NOMO-1 (cell line): ENCODE measurements at regions not wholly inside any gene's neighbourhood (a gene's known extent, or its start where the extent isn't known, plus 50 kb on each side); places are given as distances from the start of the nearest gene placed in this dataset.

Experiments
- DNase-seq, 2 experiments: peaks; one replicate each; lab custom pipeline; 2025; ENCODE audit not compliant: unreplicated experiment in 2 of 2; lab: John Stamatoyannopoulos, UW

DNA sequence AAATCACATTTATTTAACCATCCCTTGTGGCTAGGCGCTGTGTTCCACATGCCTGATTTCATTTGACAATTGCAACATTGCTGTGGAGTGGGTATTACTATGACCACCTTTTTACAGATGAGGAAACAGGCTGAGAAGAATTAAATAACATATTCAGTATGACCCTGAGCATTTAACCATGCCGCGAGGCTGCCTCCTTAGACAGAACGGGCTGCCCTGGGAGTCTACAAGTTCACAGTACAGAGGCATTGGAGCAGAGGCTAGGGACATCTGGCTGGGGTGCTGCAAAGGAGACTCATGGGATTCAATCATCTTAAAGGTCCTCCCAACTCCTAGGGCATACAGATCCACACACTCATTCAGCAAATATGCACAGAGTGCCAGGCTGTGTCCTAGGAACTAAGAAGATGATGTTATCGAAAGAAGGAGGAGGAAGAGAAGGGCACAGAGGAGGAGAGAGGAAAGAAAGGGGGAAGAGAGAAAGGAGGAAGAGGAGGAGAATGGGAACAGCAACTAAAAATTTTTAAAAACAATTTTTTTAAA lies 164.7 kb upstream of the CCND2 start:
- no peak for DNase-seq

DNA sequence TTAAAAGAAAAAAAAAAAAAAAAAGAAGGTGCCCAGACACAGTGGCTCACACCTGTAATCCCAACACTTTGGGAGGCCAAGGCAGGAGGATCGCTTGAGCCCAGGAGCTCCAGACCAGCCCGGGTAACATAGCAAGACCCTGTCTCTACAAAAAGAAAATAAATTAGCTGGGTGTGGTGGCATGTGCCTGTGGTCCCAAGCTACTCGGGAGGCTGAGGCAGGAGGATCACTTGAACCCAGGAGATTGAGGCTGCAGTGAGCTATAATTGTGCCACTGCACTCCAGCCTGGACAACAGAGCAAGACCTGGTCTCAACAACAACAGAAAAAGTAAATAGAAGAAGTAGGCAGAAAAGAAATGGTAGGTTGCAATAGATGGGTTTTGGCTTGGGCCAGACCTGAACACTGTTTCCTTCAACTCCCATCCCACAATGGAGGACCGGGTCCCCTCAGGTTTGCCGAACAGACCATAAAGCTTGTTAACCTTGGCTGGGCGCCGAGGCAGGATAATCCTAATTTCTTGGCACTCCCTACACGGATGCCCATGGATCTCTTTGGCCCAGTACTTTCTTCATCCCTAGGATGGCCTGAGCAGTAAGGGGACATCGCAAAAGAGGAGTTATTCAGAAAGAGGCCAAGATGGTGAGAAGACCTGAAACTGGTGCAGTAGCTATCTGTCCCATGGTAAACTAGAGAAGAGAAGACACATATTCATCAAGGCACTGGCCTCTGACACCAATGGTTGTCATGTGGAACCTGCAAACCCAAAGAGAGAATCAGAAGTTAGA lies 165.5 kb upstream of the CCND2 start:
- DNase-seq = no peak

DNA sequence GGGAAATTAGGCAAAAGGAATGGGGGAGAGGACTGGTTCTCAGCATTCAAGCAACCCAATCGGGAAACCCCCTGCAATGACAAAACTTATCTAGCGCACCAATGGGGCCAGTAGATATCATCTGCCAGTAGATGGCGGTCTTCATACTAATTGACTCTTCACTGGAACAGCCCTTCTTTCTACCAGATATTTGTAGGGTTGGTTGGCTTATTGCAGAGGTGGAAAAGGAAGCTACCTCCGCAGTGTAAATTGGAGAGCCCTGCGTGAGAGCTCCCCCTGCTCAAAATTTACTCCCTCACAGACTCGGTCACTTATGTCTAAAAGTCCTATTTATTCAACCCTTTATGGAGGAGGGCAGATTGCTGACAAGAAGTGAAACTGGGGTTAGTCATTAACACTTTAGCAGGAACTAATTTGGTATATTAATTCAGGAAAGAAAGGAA lies 166.1 kb upstream of the CCND2 start:
- peak; percentile 12 to 79 for DNase-seq

DNA sequence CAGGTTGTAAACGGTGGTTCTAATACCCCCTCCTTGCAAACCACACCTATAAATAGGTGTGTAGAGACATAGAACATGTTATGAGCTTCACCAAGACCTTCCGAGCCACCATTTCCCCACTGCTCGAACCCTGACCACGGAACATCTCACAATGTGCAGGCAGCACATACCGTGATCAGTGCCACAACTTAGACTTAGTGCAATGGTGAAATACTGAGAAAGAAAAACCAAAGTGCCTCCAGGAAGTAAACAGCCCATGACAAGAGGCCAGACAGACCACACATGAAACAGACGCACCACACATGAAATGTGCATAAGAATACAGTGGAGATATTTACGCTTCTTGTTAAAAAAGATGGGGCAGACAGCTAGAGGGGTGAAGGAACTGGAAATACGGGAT lies 166.9 kb upstream of the CCND2 start:
- DNase-seq = no peak

DNA sequence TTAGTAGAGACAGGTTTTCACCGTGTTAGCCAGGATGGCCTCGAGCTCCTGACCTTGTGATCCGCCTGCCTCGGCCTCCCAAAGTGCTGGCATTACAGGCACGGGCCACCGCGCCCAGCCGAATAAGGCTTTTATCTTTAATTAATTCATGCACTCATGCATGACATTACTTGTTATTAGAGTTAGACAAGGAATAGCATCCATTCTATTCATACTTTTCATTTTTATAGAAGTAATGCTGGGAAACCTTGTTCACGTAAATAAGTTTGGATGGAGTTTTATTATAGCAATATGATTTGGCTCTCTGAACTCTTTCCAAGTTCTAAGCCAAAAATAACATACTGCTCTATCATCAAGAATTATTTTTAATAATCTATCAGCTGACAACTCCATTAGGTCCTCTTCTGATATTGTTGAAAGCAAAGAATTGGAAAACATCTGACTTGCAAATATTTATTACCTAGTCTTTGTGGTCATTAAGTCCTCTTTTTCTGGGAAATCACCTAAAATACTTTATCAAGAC lies 168.8 kb upstream of the CCND2 start:
- DNase-seq = no peak

DNA sequence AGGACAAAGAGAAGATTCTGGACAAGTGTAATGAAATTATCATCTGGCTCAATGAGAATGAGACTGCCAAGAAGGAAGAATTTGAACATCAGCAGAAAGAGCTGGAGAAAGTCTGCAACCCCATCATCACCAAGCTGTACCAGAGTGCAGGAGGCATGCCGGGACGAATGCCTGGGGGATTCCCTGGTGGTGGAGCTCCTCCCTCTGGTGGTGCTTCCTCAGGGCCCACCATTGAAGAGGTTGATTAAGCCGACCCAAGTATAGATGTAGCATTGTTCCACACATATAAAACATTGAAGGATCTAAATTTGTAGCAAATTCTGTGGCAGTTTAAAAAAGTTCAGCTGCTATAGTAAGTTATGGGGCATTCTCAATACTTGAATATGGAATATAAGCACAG lies 174.3 kb upstream of the CCND2 start:
- no peak for DNase-seq

GRCh38 chr12:4091016-4091743 lies 182.4 kb upstream of the CCND2 start:
- DNase-seq = peak in 1 of 2 experiments; percentile 2

DNA sequence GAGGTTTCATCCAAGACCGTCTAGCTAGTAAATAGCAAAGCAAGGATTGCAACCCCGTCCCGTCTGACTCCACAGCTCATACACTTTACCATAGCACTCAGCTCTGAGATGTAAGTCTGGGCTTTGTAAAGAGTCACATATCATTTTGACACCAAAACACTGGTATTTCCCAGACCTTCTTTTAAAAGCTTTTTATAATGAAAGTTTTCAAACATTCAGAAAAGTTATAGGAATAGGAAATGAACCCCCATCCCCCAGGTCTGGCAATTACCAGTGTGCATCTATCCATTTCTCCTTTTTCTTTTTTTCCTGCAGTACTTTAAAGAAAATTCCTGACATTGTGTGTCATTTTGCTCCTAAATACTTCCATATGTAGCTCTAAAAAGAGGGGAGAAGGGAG lies 183.6 kb upstream of the CCND2 start:
- DNase-seq = no peak

DNA sequence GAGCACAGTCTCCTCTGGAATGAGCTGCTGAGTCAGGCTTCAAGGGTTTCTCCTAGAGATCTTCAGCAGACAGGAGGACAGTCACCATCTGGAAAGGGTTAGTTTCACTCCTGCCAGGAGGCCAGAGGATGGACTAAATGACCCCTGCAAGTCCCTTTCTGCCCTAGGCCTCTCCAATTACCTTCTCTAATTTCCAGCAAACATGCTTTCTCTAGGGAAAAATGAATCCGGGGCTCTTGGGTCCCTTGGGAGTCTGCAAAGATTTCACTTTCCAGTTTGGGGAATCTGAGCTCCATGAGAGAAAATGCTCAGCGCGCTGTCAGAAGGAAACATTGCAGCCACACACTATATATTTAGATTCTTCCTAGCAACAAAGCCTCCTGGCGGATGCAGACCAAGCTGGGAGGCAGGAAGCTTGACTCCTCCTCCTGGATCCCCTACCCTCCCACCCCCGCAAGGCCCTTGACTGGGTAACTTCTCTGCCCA lies 184.4 kb upstream of the CCND2 start:
- no peak for DNase-seq

DNA sequence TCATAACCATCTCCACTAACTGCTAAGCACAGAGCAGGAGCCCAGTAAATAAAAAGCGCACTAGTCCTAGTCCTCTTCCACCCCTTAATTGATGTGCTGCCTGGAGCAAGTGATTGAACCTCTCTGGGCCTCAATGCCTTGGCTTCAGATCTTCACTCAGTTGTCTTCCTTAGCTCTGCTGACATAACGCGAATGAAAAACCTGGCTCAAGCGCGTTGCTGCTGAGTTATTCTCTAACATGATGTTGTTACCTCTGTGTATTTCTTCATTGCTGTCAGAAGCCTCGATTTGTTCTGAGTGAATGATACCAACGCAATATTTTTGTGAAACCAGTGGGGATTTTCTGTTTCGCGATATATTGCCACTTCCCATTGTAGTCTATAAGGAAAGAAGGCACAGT lies 185.1 kb upstream of the CCND2 start:
- no peak for DNase-seq

DNA sequence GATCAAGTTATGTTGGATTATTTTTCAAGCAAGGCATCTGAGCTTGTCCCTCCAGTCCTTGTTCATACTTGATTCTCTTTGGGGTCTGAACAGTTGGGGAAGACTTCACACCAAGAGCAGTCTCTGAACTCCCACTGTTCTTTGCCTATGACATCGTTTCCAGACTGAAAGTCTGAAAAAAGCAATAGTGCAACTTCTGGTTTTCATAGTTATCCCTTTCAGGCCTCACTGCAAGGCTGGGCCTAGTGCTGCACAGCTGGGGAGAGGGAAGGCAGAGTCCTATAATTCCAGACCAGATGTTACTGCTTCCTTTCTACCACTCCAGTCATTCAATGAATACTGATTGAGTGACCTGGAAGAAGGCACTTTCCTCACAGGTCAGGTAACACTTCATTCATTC lies 187.1 kb upstream of the CCND2 start:
- no peak for DNase-seq

DNA sequence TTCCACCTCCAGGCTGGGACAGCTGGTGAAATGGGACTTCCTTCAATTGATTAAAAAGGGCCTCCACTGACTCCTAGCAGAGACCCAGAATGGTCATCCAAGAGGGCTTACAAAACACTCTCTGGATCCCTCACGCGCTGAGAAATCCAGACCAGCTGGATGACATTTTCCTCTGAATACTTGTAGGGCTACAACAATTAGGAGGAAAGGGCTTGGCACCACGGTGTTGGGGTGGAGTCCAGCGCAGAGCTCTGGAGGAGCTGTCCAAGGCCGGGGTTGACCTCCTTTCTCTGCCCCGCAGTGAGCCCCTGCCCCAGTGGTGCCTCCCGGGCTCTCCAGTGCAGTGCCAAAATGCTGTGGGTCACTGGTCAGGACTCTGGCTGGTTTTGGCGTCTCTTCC lies 189.0 kb upstream of the CCND2 start:
- no peak for DNase-seq

GRCh38 chr12:4082809-4083403 lies 190.7 kb upstream of the CCND2 start:
- no peak for DNase-seq

DNA sequence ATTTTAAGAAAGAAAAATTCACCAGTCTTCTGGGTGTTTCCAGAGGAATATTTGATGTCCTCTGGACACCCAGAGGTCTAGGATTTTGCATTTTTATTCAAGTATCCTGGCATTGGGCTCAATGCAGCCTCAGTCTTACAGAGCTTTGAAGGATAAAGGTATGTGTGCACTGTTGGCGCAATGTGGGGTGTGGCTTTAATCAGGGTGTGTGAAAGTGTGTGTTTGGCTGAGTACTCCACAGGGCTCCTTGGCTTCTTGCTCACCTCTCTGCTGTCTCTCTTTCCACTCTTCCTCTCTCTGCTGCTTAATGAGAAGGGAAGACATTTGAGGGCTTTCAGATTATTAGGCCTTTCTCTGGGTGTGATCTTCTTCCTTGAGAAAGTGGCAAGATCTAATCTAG lies 193.3 kb upstream of the CCND2 start:
- DNase-seq = no peak

- no peak for DNase-seq
Measured at GRCh38 chr12:4074129-4074528, 199.4 kb upstream of the CCND2 start.

- no peak for DNase-seq
Measured at GRCh38 chr12:4069670-4070010, 196.4 kb upstream of the PARP11 start.

GRCh38 chr12:4068981-4069669 lies 195.9 kb upstream of the PARP11 start:
- DNase-seq = no peak

- no peak for DNase-seq
Measured at GRCh38 chr12:4064008-4064407, 190.8 kb upstream of the PARP11 start.

GRCh38 chr12:4059898-4060568 lies 186.8 kb upstream of the PARP11 start:
- no peak for DNase-seq
